Endothelial cell of umbilical vein (primary cell): ENCODE measurements at regions not wholly inside any gene's neighbourhood (a gene's known extent, or its start where the extent isn't known, plus 50 kb on each side); places are given as distances from the start of the nearest gene placed in this dataset.

Experiments
- BruUV-seq: library from RNA; stranded (reverse); fragments of 400-500 nt; replicated peaks from 2 replicates; lab custom pipeline; 2021; lab: Mats Ljungman, UMichigan
- CTCF ChIA-PET: fragments of 300-600, 350-600 bp; sonication (Branson Sonifier 250); formaldehyde crosslinking; loops from one replicate; lab custom pipeline; 2021; ENCODE audit warnings: antibody characterized with exemption, inconsistent platforms; lab: Charles Lee
- POLR2A ChIA-PET: fragments of 300-600, 350-600 bp; sonication (Branson Sonifier 250); formaldehyde crosslinking; loops from one replicate; lab custom pipeline; 2021; ENCODE audit warnings: antibody characterized with exemption, inconsistent platforms; lab: Charles Lee
- DNase-seq: peaks from one replicate; pipeline ENCODE4 v3.0.0-alpha.2; 2011; ENCODE audit warnings: low read depth, low spot score
- FAIRE-seq: peaks from 2 replicates; lab custom pipeline; 2011; peaks lifted over from hg19 to GRCh38; lab: Jason Lieb, UNC
- H2AFZ ChIP-seq: 2 replicates; pipeline ENCODE4 v1.6.0; 2012; ENCODE audit warnings: low read depth, low read length, control low read depth, inconsistent platforms
- H3K27ac ChIP-seq: 2 replicates; pipeline ENCODE4 v1.5.1; 2011; ENCODE audit warnings: low read depth, mild to moderate bottlenecking, control low read depth, low read length, moderate library complexity; ENCODE audit not compliant: insufficient read depth
- H3K27me3 ChIP-seq, 2 experiments: 2 replicates each; pipeline versions ENCODE4 v1.6.0 to v1.6.1; 2011; ENCODE audit warnings: low read length in 2 of 2, mixed read lengths in 1 of 2; ENCODE audit not compliant: control insufficient read depth in 2 of 2, insufficient read depth in 2 of 2
- H3K36me3 ChIP-seq, 2 experiments: 2 replicates in 1 of 2; 3 replicates in 1 of 2; pipeline ENCODE4 v1.5.1; 2011; ENCODE audit warnings: low read length in 2 of 2, mild to moderate bottlenecking in 1 of 2, moderate library complexity in 1 of 2; ENCODE audit not compliant: control insufficient read depth in 2 of 2, insufficient read depth in 2 of 2; ENCODE audit errors: extremely low read depth in 1 of 2
- H3K4me1 ChIP-seq: 3 replicates; pipeline ENCODE4 v1.5.1; 2011; ENCODE audit warnings: mild to moderate bottlenecking, low read length; ENCODE audit not compliant: control insufficient read depth, insufficient read depth; ENCODE audit errors: extremely low read depth
- H3K4me2 ChIP-seq: 2 replicates; pipeline ENCODE4 v1.6.1; 2011; ENCODE audit warnings: low read length, control low read depth, mixed read lengths; ENCODE audit not compliant: insufficient read depth
- H3K4me3 ChIP-seq, 3 experiments: fragments of 200-600 bp in 1 of 3; sonication (generic), shearing (Covaris generic) in 1 of 3; replicated peaks in 1 of 3; 2 replicates each; pipeline ENCODE4 v1.5.1; 2011 to 2016; ENCODE audit warnings: control low read depth in 3 of 3, low read length in 3 of 3, mild to moderate bottlenecking in 2 of 3, inconsistent platforms in 1 of 3, low read depth in 1 of 3, moderate library complexity in 1 of 3; ENCODE audit not compliant: insufficient read depth in 1 of 3
- H3K79me2 ChIP-seq: 2 replicates; pipeline ENCODE4 v1.6.0; 2012; ENCODE audit warnings: low read length, inconsistent platforms; ENCODE audit not compliant: control insufficient read depth, insufficient read depth
- H3K9ac ChIP-seq: replicated peaks from 2 replicates; pipeline ENCODE3; 2011; ENCODE audit warnings: low read length, control low read depth; ENCODE audit not compliant: insufficient read depth; ENCODE audit errors: extremely low read depth
- H3K9me1 ChIP-seq: replicated peaks from 3 replicates; pipeline ENCODE4 v1.6.0; 2011; ENCODE audit warnings: mild to moderate bottlenecking, low read length; ENCODE audit not compliant: control insufficient read depth, insufficient read depth; ENCODE audit errors: extremely low read depth
- H3K9me3 ChIP-seq: replicated peaks from 2 replicates; pipeline ENCODE4 v1.5.1; 2012; ENCODE audit warnings: low read length, inconsistent platforms; ENCODE audit not compliant: control insufficient read depth, insufficient read depth
- H4K20me1 ChIP-seq: replicated peaks from 2 replicates; pipeline ENCODE3; 2011; ENCODE audit warnings: mild to moderate bottlenecking, low read length; ENCODE audit not compliant: control insufficient read depth, insufficient read depth; ENCODE audit errors: extremely low read depth
- EZH2 ChIP-seq: IDR thresholded peaks from 2 replicates; pipeline ENCODE4 v1.6.1; 2012; ENCODE audit warnings: borderline replicate concordance, low read depth, mild to moderate bottlenecking, moderate library complexity, low read length, inconsistent platforms; ENCODE audit not compliant: severe bottlenecking
- GATA2 ChIP-seq: IDR thresholded peaks from 2 replicates; pipeline ENCODE4 v1.7.0; 2011; ENCODE audit warnings: low read depth, mild to moderate bottlenecking, moderate library complexity, mixed read lengths, low read length; ENCODE audit not compliant: insufficient read length, insufficient read depth
- JUN ChIP-seq: IDR thresholded peaks from 2 replicates; pipeline ENCODE4 v1.6.1; 2011; ENCODE audit warnings: borderline replicate concordance, low read depth; ENCODE audit not compliant: insufficient read length, insufficient read depth
- MYC ChIP-seq: IDR thresholded peaks from one replicate; pipeline ENCODE4 v1.6.1; 2011; ENCODE audit warnings: mild to moderate bottlenecking, low read depth, low read length
- POLR2A ChIP-seq: IDR thresholded peaks from 2 replicates; pipeline ENCODE4 v1.6.1; 2012; ENCODE audit warnings: low read depth, mild to moderate bottlenecking, control low read depth, low read length
- dilution Hi-C: fragments of 300-500 bp; cut with MboI; formaldehyde crosslinking; loops from one replicate; pipeline ENCODE4 v1.15.0; 2019; ENCODE audit warnings: low sequenced_read_pairs; ENCODE audit not compliant: extremely low pct_ligation_motif_present
- intact Hi-C: fragments of 100-400 bp; cut with micrococcal nuclease; formaldehyde crosslinking; loops from one replicate; pipeline ENCODE4 v1.10.0; 2022
- TF ChIP-seq, protein P1 (sequence below), 2 donors: IDR thresholded peaks; 1 replicate in 1 of 2; 2 replicates in 1 of 2; pipeline ENCODE4 v1.5.1; 2011; ENCODE audit warnings: low read length in 2 of 2, mild to moderate bottlenecking in 2 of 2, moderate library complexity in 2 of 2, control low read depth in 1 of 2, inconsistent platforms in 1 of 2, low read depth in 1 of 2; ENCODE audit not compliant: insufficient read depth in 1 of 2; ENCODE audit errors: extremely low read depth in 1 of 2
- TF ChIP-seq, protein P2 (sequence below): IDR thresholded peaks from 2 replicates; pipeline ENCODE4 v1.6.1; 2011; ENCODE audit not compliant: insufficient read depth, insufficient read length

DNA sequence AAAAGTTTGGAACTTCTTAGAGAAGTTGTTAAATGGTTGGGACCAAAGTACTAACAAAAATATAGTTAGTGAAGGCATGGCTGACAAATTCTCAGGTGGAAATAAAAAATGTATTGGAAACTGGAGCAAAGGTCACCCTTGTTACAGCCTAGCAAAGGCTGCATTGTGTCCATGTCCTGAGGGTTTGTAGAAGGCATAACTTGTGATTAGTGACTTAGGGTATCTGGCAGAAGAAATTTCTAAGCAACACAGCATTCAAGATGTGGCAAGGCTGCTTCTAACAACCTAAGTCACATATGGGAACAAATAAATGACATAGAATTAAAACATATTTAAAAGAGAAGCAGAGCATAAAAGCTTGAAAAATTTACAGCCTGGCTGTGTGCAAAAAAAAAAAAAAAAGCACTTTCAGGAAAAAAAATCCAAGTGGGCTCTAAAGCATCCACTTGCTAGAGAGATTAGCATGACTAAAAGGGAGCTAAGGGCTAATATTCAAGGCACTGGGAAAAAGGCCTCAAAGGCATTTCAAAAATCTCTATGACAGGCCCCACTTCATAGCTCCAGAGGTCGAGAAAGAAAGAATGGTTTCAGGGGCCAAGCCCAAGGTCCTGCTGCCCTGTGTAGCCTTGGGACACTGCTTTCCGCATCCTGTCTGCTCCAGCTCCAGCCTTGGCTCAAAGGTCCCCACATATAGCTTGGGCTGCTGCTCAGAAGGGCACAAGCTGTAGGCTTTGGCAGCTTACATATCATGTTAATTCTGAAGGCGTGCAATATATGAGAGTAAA lies 453.2 kb upstream of the PTCHD4 start:
- Histone ChIP-seq H3K27me3 (no peaks in the 10 kb centered on the region), H3K9me3 (no peaks in the 10 kb centered on the region), H3K4me3 (no peak overlapping the region), H3K79me2 (no peaks in the 10 kb centered on the region), H3K4me2 (no peak overlapping the region), H2AFZ (no peak overlapping the region), H3K9me1 (no peaks in the 10 kb centered on the region), H3K9ac (no peak overlapping the region), H3K36me3 (no peaks in the 10 kb centered on the region), H3K4me1 (peaks cover 3% of the 10 kb centered on the region), H3K27ac (no peak overlapping the region), H4K20me1 (no peaks in the 10 kb centered on the region)
- dilution Hi-C loops (no loop called here), intact Hi-C loops (no loop called here)
- DNase-seq (no peak), FAIRE-seq (no peak)
- POLR2A ChIA-PET = no interaction called here
- TF ChIP-seq GATA2 (no peak), POLR2A (no peak)
- TF ChIP-seq, protein P1, sequence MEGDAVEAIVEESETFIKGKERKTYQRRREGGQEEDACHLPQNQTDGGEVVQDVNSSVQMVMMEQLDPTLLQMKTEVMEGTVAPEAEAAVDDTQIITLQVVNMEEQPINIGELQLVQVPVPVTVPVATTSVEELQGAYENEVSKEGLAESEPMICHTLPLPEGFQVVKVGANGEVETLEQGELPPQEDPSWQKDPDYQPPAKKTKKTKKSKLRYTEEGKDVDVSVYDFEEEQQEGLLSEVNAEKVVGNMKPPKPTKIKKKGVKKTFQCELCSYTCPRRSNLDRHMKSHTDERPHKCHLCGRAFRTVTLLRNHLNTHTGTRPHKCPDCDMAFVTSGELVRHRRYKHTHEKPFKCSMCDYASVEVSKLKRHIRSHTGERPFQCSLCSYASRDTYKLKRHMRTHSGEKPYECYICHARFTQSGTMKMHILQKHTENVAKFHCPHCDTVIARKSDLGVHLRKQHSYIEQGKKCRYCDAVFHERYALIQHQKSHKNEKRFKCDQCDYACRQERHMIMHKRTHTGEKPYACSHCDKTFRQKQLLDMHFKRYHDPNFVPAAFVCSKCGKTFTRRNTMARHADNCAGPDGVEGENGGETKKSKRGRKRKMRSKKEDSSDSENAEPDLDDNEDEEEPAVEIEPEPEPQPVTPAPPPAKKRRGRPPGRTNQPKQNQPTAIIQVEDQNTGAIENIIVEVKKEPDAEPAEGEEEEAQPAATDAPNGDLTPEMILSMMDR (IDR thresholded peaks at IDR 0.05; ENCODE audit: extremely low read depth in 1 of 2, insufficient read depth in 1 of 2, low read depth in 1 of 2, low read length in 2 of 2) = no peak
- CTCF ChIA-PET = no interaction called here
- BruUV-seq = no TSS peak

DNA sequence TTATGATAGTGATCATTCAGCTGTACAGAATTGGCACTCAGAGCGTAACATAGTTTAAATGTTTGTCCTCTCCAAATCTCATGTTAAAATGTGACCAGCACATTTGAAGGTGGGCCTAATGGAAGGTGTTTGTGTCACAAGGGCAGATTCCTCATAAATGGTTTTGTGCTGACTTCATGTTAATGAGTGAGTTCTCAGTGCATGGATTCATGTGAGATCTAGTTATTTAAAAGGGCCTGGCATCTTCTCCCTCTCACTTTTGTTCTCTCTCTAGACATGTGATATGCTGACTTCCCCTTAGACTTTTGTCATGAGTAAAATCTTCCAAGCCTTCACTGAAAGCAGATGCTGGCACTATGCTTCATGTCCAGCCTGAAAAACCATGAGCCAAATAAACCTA lies 452.4 kb upstream of the PTCHD4 start:
- intact Hi-C loops (no loop called here), dilution Hi-C loops (no loop called here)

More for the DNA sequence above, 452.4 kb upstream of the PTCHD4 start:
- Histone ChIP-seq H3K36me3 (no peaks in the 10 kb centered on the region), H3K27me3 (no peaks in the 10 kb centered on the region), H3K9me1 (no peaks in the 10 kb centered on the region), H3K4me3 (no peak overlapping the region), H4K20me1 (no peaks in the 10 kb centered on the region), H3K9me3 (no peaks in the 10 kb centered on the region), H3K79me2 (no peaks in the 10 kb centered on the region), H3K9ac (no peak overlapping the region), H3K27ac (no peak overlapping the region), H2AFZ (no peak overlapping the region), H3K4me1 (peaks cover 3% of the 10 kb centered on the region), H3K4me2 (no peak overlapping the region)
- DNase-seq (no peak), FAIRE-seq (no peak)
- ChIA-PET POLR2A (no interaction called here), CTCF (no interaction called here)
- TF ChIP-seq, protein P1 (IDR thresholded peaks at IDR 0.05; ENCODE audit: extremely low read depth in 1 of 2, insufficient read depth in 1 of 2, low read depth in 1 of 2, low read length in 2 of 2) = no peak
- TF ChIP-seq MYC (no peak), JUN (no peak), GATA2 (no peak), POLR2A (no peak), EZH2 (no peak)
- TF ChIP-seq, protein P2, sequence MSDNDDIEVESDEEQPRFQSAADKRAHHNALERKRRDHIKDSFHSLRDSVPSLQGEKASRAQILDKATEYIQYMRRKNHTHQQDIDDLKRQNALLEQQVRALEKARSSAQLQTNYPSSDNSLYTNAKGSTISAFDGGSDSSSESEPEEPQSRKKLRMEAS = no peak
- no TSS peak for BruUV-seq
